ENCODE measurements at regions not wholly inside any gene's neighbourhood (a gene's known extent, or its start where the extent isn't known, plus 50 kb on each side); places are given as distances from the start of the nearest gene placed in this dataset.
A peak's percentile ranks its signal among the peaks of the same experiment; 100 is the strongest.

DNA sequence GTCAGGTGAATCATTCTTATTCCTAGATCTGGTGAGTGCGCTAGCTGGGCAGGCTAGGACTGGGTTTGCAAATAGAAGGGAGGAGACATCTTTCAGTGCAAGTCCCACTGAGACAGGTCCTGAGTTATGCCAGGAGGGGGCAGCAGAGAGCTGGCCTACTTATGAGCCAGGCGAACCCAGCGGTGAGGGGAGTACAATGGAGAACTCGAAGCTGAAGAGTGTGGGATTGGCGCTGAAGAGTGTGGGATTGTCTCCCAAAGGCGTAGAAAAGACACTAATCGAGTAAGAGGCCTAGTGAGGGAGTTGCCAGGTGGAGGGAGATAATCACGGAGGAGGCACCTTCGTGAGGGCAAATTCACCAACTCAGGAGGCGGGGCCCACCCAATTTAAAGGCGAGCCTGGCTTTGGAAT, 91.7 kb upstream of the CXorf66 start:
- no peak for TF ChIP-seq EZH2 (IDR thresholded peaks at IDR 0.05; ENCODE audit: borderline replicate concordance, low read length)
- TF ChIP-seq, protein P1, sequence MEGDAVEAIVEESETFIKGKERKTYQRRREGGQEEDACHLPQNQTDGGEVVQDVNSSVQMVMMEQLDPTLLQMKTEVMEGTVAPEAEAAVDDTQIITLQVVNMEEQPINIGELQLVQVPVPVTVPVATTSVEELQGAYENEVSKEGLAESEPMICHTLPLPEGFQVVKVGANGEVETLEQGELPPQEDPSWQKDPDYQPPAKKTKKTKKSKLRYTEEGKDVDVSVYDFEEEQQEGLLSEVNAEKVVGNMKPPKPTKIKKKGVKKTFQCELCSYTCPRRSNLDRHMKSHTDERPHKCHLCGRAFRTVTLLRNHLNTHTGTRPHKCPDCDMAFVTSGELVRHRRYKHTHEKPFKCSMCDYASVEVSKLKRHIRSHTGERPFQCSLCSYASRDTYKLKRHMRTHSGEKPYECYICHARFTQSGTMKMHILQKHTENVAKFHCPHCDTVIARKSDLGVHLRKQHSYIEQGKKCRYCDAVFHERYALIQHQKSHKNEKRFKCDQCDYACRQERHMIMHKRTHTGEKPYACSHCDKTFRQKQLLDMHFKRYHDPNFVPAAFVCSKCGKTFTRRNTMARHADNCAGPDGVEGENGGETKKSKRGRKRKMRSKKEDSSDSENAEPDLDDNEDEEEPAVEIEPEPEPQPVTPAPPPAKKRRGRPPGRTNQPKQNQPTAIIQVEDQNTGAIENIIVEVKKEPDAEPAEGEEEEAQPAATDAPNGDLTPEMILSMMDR (IDR thresholded peaks at IDR 0.05; ENCODE audit: low read length), result peak; percentile 69
